GM12865 (cell line): ENCODE measurements at regions not wholly inside any gene's neighbourhood (a gene's known extent, or its start where the extent isn't known, plus 50 kb on each side); places are given as distances from the start of the nearest gene placed in this dataset.
A peak's percentile ranks its signal among the peaks of the same experiment; 100 is the strongest.

Source experiments
- DNase-seq: peaks from one replicate; pipeline ENCODE4 v3.0.0; 2010; ENCODE audit warnings: low read depth
- H3K4me3 ChIP-seq: 2 replicates; pipeline ENCODE4 v1.5.1; 2011; ENCODE audit warnings: mild to moderate bottlenecking, low read depth, low read length, control low read depth
- CTCF ChIP-seq: IDR thresholded peaks from 2 replicates; pipeline ENCODE4 v1.5.1; 2011; ENCODE audit warnings: low read length, control low read depth, low read depth, inconsistent platforms; ENCODE audit not compliant: insufficient read depth; ENCODE audit errors: missing control alignments

GRCh38 chr12:24027352-24027751 lies 77.9 kb upstream of the SOX5 start:
- no peak for DNase-seq
- H3K4me3 ChIP-seq, result no peak overlapping the region
- no peak for TF ChIP-seq CTCF

GRCh38 chr12:24025153-24025798 lies 75.8 kb upstream of the SOX5 start:
- no peak overlapping the region for H3K4me3 ChIP-seq
- TF ChIP-seq CTCF, result peak; percentile 34
- no peak for DNase-seq

- no peak for TF ChIP-seq CTCF
- no peak overlapping the region for H3K4me3 ChIP-seq
- DNase-seq, result no peak
Observed at GRCh38 chr12:24023081-24023480, 73.6 kb upstream of the SOX5 start.

- TF ChIP-seq CTCF, result no peak
- H3K4me3 ChIP-seq, result no peak overlapping the region
- DNase-seq, result no peak
Observed at GRCh38 chr12:24021164-24021502, 71.7 kb upstream of the SOX5 start.

GRCh38 chr12:24020397-24021163 lies 71.1 kb upstream of the SOX5 start:
- H3K4me3 ChIP-seq, result no peak overlapping the region
- no peak for DNase-seq
- TF ChIP-seq CTCF, result no peak

GRCh38 chr12:24015833-24016160 lies 66.3 kb upstream of the SOX5 start:
- no peak for TF ChIP-seq CTCF
- no peak for DNase-seq
- no peak overlapping the region for H3K4me3 ChIP-seq
